ENCODE measurements at regions not wholly inside any gene's neighbourhood (a gene's known extent, or its start where the extent isn't known, plus 50 kb on each side); places are given as distances from the start of the nearest gene placed in this dataset.

GRCh38 chr15:36422631-36423030 is 156.8 kb upstream of the CDIN1 start:
- no peak for TF ChIP-seq PRDM1 (tag by site-specific recombination; IDR thresholded peaks at IDR 0.05)
- TF ChIP-seq ZNF843 (tag by site-specific recombination; IDR thresholded peaks at IDR 0.05): no peak
- no peak for TF ChIP-seq ZNF629 (tag by site-specific recombination; IDR thresholded peaks at IDR 0.05)
- TF ChIP-seq, protein P1, sequence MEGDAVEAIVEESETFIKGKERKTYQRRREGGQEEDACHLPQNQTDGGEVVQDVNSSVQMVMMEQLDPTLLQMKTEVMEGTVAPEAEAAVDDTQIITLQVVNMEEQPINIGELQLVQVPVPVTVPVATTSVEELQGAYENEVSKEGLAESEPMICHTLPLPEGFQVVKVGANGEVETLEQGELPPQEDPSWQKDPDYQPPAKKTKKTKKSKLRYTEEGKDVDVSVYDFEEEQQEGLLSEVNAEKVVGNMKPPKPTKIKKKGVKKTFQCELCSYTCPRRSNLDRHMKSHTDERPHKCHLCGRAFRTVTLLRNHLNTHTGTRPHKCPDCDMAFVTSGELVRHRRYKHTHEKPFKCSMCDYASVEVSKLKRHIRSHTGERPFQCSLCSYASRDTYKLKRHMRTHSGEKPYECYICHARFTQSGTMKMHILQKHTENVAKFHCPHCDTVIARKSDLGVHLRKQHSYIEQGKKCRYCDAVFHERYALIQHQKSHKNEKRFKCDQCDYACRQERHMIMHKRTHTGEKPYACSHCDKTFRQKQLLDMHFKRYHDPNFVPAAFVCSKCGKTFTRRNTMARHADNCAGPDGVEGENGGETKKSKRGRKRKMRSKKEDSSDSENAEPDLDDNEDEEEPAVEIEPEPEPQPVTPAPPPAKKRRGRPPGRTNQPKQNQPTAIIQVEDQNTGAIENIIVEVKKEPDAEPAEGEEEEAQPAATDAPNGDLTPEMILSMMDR (tag by site-specific recombination; IDR thresholded peaks at IDR 0.05): no peak
- TF ChIP-seq ZFP3 (tag by site-specific recombination; IDR thresholded peaks at IDR 0.05; ENCODE audit: low read depth): no peak
- TF ChIP-seq, protein P2, sequence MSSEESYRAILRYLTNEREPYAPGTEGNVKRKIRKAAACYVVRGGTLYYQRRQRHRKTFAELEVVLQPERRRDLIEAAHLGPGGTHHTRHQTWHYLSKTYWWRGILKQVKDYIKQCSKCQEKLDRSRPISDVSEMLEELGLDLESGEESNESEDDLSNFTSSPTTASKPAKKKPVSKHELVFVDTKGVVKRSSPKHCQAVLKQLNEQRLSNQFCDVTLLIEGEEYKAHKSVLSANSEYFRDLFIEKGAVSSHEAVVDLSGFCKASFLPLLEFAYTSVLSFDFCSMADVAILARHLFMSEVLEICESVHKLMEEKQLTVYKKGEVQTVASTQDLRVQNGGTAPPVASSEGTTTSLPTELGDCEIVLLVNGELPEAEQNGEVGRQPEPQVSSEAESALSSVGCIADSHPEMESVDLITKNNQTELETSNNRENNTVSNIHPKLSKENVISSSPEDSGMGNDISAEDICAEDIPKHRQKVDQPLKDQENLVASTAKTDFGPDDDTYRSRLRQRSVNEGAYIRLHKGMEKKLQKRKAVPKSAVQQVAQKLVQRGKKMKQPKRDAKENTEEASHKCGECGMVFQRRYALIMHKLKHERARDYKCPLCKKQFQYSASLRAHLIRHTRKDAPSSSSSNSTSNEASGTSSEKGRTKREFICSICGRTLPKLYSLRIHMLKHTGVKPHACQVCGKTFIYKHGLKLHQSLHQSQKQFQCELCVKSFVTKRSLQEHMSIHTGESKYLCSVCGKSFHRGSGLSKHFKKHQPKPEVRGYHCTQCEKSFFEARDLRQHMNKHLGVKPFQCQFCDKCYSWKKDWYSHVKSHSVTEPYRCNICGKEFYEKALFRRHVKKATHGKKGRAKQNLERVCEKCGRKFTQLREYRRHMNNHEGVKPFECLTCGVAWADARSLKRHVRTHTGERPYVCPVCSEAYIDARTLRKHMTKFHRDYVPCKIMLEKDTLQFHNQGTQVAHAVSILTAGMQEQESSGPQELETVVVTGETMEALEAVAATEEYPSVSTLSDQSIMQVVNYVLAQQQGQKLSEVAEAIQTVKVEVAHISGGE (tag by site-specific recombination; conservative IDR thresholded peaks at IDR 0.05; ENCODE audit: low read depth): no peak
- TF ChIP-seq ZNF571 (tag by site-specific recombination; IDR thresholded peaks at IDR 0.05): no peak
- TF ChIP-seq PBX3 (CRISPR knock-in tag; IDR thresholded peaks at IDR 0.05): no peak
- TF ChIP-seq ZNF558 (tag by site-specific recombination; IDR thresholded peaks at IDR 0.05): no peak
- TF ChIP-seq ZNF560 (tag by site-specific recombination; IDR thresholded peaks at IDR 0.05; ENCODE audit: borderline replicate concordance): no peak
- TF ChIP-seq ZNF274 (IDR thresholded peaks at IDR 0.05; ENCODE audit: low read length): no peak
- TF ChIP-seq ZNF274 (tag by site-specific recombination; IDR thresholded peaks at IDR 0.05; ENCODE audit: borderline replicate concordance): no peak
- no peak for TF ChIP-seq ZNF501 (tag by site-specific recombination; IDR thresholded peaks at IDR 0.05)
- TF ChIP-seq, protein P3, sequence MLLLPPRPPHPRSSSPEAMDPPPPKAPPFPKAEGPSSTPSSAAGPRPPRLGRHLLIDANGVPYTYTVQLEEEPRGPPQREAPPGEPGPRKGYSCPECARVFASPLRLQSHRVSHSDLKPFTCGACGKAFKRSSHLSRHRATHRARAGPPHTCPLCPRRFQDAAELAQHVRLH (tag by site-specific recombination; IDR thresholded peaks at IDR 0.05): no peak

All from HEK293 (cell line).